Choroid plexus epithelial cell (primary cell): ENCODE measurements at regions not wholly inside any gene's neighbourhood (a gene's known extent, or its start where the extent isn't known, plus 50 kb on each side); places are given as distances from the start of the nearest gene placed in this dataset.

Source experiments
- DNase-seq: peaks from one replicate; pipeline ENCODE4 v3.0.0-alpha.2; 2010; ENCODE audit warnings: low read depth
- H3K4me3 ChIP-seq: 2 replicates; pipeline ENCODE4 v1.5.1; 2011; ENCODE audit warnings: low read depth, mild to moderate bottlenecking, control low read depth, low read length, moderate library complexity
- CTCF ChIP-seq: conservative IDR thresholded peaks from 2 replicates; pipeline ENCODE4 v1.5.1; 2011; ENCODE audit warnings: low read depth, mild to moderate bottlenecking, control low read depth, inconsistent platforms, low read length, moderate library complexity

DNA sequence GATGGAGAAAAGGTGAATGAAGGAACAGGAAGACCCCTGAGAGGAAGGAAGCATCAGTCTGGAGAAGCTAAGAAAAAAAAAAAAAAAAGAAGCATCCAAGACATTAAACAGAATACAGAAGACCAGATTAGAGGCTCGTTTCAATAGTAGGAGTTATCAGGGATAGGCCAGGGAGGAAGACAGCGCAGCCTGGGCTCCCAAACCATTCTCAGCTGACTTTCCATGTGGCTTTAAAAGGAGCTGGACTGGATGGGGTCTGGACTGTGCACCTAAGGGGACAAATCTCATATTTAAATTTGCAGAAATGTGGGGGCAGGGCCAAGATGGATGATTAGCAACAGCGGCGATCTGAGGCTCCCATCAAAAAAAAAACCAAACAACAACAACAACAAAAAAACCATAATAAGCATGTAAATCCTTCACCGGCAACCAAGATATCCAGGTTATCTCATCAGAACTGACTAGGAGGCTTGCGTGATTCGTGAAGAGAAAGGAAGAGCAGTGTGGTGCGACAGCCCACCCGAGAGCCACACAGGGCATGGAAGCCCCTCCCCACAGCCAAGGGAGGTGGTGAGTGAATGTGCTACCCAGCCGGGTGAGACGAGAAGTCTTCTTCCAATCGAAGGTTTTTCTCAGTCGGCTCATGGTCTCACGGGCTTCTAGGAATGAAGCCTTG, 114.9 kb upstream of the ADAMTS16 start:
- H3K4me3 ChIP-seq, result no peak overlapping the region
- no peak for TF ChIP-seq CTCF
- DNase-seq, result no peak

DNA sequence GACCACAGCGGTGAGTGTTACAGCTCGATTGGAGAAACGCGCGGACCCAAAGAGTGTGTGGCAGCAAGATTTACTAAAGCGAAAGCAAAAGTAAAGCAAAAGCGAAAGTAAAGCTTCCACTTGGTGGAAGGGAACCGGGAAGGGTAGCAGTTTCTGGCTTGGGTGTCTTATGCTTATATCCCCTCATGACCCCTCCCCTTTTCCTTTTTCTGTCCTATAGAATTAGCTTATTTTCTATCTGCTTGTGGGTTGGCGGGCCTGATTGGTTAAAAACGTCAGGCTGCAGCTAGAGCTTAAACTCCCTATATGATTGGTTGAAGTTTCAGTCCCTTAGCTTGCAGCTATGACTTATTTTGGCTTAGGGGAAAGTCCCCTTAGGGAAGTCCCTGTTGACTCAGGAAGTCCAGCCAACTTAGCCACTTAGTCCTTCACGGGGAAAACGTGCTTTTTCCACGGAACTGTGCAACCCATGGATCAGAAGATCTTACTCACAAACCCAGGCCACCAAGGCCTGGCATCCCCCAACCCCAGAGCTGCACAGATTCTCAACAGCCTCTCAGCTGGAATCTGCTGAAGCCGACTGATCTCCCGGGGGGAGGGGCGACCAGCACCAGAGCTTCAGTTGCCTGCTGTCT, 114.2 kb upstream of the ADAMTS16 start:
- no peak for DNase-seq
- H3K4me3 ChIP-seq, result no peak overlapping the region
- TF ChIP-seq CTCF, result no peak

DNA sequence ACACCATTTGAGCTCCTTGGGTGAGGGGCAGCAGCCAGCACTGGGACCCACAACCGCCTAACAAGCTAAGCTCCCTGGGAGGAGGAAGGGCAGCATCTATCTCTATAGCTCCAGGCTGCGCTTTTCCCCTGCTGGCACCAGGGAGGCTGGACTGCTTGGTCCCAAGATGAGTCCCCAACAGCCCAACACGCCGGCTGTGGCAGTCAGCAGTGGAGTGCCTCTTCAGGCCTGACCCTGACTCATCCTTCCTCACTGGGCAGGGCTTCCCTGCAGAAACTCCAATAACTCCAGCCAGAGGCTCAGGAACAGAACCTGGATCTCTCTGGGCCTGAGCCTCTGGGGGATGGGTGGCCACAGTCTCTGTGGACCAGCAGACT, 113.7 kb upstream of the ADAMTS16 start:
- no peak for DNase-seq
- no peak for TF ChIP-seq CTCF

DNA sequence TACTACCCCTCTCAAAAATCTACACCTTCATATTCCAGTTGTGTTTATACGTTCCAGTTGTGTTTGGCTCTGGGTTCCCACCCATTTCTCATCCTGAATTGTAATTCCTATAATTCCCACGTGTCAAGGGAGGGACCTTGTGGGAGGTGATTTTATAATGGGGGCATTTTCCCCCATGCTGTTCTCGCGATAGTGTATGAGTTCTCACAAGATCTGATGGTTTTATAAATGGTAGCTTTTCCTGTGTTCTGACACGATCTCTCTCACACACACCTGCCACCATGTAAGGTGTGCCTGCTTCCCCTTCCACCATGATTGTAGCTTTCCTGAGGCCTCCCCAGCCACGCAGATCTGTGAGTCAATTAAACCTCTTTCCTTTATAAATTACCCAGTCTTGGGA, 108.5 kb upstream of the ADAMTS16 start:
- no peak overlapping the region for H3K4me3 ChIP-seq
- no peak for TF ChIP-seq CTCF
- DNase-seq, result no peak

More for the DNA sequence above, 113.7 kb upstream of the ADAMTS16 start:
- no peak overlapping the region for H3K4me3 ChIP-seq

DNA sequence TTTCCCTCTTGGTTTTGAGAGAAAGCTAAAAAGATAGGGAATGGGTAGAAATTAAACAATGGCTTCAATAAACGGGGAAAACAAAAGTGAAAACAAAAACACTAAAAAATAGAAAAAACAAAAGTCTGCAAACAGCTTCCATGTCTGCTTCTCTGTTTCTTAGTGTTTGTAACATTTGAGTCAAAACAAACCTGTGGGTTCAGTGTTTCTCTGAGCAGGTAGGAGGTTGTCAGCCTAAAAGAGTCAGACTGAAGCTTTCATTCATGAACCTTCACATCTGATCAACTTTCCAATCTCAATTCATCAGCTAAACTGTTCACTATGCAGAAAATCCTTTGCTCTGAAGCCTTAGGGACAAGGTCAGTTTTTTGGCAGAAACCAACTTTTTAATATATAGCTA, 102.5 kb upstream of the ADAMTS16 start:
- DNase-seq, result no peak
- TF ChIP-seq CTCF, result no peak
- H3K4me3 ChIP-seq, result no peak overlapping the region

DNA sequence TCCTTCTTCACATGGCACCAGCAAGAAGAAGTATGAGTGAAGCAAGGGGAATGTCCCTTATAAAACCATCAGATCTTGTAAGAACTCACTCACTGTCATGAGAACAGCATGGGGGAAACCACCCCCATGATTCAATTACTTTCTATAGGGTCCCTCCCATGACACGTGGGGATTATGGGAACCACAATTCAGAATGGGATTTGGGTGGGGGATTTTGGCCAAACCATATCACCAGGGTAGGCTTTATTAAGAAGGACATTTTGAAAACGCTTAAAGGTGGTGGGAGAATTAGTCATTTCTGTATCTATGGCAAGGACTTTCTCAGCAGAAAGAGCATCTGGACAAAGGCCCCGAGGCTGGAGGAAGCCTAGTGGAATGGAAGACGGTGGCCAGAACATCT, 100.2 kb upstream of the ADAMTS16 start:
- TF ChIP-seq CTCF, result no peak
- no peak for DNase-seq

DNA sequence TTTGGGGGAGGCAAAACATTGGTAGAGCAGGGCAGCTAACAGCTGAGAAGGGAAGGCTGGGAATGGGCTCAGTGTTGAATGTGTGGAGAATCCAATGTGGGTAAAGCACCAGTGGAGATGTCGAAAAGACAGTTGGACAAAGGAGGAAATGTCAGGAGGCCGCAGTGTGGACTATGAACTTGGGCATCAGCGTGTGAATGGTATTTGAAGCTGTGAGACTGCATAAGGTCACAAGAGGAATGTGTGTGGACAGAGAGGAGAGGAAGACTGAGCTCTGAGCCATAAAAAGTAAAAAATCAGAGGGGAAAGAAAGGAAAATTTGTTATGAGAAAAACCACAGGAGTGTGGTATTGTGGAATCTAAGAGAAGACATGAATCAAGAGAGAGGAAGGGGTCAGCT, 99.4 kb upstream of the ADAMTS16 start:
- no peak for DNase-seq
- no peak for TF ChIP-seq CTCF
- H3K4me3 ChIP-seq, result no peak overlapping the region

More for the DNA sequence above, 100.2 kb upstream of the ADAMTS16 start:
- no peak overlapping the region for H3K4me3 ChIP-seq
